ENCODE measurements at regions not wholly inside any gene's neighbourhood (a gene's known extent, or its start where the extent isn't known, plus 50 kb on each side); places are given as distances from the start of the nearest gene placed in this dataset.

DNA sequence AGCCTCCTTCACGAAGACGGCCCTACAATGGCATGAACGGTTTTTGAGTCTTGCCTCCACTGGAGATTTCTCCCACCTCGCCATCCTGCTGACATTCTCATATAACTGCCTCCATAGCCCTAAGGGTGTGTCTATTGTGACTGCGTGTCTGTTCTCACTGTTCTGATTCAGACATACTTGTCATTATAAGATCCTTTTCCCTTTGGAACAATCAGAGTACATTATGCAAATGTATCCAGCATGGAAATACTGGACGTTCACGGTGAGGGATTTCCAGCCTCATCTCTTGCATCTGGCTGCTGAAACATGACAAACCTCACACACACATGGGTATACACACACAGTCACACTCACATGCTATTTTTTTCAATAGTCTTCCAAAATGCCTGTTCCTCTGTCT is 402.1 kb downstream of the DIRAS2 start:
- no peak for DNase-seq (ENCODE audit: insufficient read length, low spot score)
- no peak for FAIRE-seq

DNA sequence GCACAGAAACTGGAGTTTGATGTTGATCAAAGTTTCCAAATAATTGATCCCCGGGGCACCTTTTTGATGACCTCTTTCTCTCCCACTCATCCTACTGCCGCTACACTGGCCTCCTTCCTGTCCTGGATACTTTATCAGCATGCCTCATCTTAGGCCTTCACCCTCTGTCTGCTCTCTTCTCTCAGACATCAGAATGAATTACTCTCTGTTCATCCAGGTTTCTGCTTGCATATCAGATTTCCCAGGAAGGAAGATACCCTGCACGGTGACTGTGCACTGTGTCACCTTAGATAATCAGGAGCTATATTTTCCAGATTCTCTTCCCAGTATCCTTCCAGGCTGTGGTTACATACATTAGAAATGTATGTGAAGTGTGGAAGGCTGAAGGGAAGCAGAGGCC is 397.0 kb downstream of the DIRAS2 start:
- FAIRE-seq, result no peak
- no peak for DNase-seq (ENCODE audit: insufficient read length, low spot score)

DNA sequence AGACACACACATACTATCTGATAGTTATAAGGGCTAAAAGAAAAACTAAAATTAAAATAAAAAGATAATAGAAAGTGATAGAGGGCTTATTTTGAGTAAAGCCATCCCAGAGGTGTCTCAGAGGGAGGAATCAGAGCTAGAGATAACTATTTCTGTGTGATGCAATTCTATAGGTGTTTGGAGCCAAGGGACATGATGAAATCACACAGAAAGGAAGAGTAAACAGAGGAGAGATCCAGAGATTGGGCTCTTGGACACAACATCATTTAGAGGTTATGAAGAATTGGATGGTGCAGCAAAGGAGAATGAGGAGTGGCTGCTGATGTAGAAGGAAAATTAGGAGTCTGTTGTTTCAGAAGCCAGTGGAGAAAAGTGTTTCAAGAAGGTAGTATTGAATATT is 393.5 kb downstream of the DIRAS2 start:
- FAIRE-seq (no peak), DNase-seq (ENCODE audit: insufficient read length, low spot score) (no peak)

DNA sequence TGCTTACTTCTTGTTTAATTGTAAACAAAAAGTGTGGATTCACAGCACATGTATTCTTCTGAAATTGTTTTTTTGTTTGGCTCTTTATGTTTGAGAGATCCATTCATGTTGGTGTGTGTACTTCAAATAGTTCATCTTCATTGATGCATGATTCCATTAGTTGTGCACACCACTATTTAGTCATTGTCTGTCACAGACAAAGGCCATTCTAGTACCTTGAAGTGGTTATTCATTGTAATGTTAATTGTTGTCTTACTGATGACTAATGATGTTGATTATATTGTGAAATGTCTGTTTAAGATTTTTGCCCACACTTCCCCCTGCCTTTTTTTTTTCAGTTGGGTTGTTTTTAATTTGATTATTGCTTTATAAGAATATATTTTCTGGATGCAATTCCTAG is 391.3 kb downstream of the DIRAS2 start:
- no peak for FAIRE-seq
- DNase-seq (ENCODE audit: insufficient read length, low spot score), result no peak

DNA sequence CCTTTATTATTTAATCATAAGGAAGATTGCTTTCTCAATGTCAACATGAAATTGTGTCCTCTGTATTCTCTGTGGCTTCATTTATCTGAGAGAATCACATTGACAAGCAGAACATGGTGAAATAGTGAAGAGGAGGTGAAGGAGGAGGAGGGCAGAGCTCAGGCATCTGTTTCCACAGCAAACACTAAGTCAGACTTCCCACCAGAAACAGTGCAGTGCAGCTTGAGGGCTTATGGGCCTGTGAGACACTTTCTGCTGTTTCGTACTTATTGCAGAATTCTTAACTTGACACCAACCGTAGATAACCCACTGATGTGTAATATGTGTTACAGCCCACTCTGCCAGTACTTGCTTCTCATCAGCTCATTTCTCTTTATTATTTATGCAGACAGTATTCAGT is 386.3 kb downstream of the DIRAS2 start:
- DNase-seq (ENCODE audit: insufficient read length, low spot score), result no peak
- FAIRE-seq, result no peak

DNA sequence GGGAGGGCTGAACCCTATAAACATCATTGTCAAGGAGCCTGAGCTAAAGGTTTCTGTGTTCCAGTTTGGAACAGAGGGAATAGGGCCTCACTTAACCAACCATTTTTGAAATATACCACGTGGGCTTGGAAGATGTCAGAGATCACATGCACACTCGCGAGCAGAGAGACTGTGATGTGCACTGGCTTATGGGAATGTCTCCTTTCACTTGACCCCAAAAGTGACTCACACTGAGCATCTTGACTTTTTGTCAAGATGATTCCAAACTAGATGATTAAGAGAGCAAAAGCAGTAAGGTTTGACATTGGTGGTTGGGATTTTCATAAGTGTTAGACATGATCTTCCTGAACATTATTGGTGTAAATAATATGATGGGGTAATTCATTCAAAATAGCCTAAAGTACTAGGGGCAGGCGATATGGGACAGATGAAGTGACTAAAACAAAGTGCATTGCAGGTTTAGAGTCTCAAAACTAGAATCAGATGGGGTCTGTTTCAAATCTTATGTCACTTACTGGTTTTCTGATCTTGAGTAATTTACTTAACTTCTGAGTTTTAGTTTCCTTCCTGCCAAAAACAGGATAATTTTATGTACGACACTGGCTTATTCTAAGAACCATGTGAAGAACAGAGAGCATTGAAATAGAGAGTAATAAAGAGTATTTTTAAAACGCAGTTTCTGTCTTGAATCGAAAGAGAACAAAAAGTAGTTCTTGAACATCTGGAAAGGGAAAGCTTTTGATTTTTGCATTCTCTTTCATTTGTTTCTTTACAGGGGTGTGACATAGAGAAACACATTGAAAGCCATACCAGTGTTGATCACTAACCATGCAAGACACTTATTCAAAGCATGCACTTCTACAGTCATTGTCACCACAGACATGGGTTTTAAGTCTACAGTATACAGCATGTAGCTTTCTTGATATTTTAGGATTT is 383.0 kb downstream of the DIRAS2 start:
- no peak for FAIRE-seq
- no peak for DNase-seq (ENCODE audit: insufficient read length, low spot score)

DNA sequence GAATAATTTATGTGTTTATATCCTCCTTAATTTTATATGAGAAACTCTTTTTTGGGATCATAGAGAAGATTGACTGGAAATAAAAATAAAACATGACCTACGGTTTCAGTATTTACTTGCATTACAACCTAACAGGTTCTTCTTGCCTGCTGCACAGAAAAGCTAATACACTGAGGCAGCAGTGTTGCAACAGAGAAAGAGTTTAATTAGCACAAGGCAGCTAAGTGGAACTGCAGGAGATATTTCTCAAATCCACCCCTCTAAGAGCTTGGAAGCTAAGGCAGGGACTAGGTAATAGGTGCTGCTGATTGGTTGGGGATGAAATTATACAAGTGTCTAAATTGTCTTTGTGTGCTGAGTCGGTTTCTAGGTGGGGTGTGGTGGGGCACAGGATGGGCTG is 380.9 kb downstream of the DIRAS2 start:
- no peak for DNase-seq (ENCODE audit: insufficient read length, low spot score)
- FAIRE-seq, result no peak

DNA sequence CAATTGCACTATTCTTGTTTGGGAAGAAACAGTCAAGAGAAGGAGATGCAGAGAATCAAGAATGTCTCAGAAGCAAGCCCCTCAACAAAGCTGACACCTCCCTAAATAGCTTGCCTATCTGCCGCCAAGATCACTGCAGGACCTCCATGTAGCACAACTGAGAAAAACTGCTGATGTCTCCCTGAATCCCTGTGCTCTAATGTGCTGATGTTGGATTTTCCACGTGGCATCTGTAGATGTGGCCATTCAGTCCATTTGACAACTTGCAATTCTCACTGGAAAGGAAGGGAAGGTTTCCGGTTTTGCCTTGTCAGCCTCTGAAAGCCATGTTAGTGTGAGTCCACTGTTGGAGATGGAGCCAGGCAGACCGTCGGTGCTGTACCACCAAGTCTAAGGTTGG is 374.0 kb downstream of the DIRAS2 start:
- DNase-seq (ENCODE audit: insufficient read length, low spot score) (no peak), FAIRE-seq (no peak)

DNA sequence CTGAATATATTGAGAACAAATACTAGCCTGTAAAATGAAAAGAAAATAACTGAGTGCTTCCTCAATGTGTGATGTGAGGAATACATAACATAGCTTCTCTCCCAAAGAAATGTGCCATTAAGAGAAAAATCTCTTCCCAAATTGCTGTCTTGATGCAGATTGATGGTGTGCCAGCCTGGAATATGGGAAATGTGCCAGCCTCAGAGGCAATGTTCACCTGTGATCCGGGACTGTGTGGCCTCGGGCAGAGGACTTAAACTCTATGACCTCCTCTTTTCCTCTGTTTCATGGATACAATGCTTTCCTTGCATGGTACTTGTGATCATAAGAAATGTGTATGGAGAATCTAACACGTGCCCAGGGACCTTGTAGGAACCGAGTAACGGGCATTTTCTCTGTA is 370.9 kb downstream of the DIRAS2 start:
- DNase-seq (ENCODE audit: insufficient read length, low spot score), result no peak

DNA sequence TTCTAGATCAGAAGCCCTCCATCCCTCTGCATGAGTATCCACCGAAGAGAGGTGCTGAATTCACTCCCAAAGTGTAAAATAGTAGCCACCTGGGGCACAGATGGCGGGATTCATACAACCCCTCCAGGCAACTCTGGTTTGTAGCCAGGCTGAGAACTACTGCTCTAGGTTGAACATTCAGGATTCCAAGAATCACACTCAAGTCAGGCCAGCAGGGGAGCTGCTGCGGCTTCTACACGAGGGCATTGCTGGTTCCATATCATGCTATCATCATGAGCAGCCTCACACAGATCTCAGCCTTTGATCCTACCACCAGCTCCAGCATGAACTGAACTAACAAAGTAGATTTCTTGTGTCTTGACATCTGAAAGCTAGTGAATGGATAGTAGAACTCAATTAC is 367.9 kb downstream of the DIRAS2 start:
- no peak for DNase-seq (ENCODE audit: insufficient read length, low spot score)
- no peak for FAIRE-seq

More for the DNA sequence above, 370.9 kb downstream of the DIRAS2 start:
- FAIRE-seq, result no peak

DNA sequence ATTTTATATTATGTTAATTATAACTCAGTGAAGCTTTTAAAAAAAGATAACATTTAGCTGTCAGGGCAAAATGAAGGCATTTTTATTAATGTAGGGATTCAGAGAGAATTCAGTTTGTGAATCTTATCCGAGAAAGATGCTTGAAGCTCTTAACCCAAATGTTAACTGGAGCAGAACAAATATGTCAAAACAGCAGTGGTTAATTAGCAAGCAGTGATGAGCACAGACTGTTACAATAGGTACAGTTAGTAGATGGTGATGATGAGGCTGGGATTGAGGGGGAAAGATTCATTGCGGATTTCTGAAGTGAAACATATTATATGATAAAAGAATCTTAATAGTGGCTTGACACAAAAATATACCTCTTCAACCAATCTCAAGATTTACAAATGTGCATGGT is 356.7 kb downstream of the DIRAS2 start:
- no peak for FAIRE-seq
- DNase-seq (ENCODE audit: insufficient read length, low spot score), result no peak

DNA sequence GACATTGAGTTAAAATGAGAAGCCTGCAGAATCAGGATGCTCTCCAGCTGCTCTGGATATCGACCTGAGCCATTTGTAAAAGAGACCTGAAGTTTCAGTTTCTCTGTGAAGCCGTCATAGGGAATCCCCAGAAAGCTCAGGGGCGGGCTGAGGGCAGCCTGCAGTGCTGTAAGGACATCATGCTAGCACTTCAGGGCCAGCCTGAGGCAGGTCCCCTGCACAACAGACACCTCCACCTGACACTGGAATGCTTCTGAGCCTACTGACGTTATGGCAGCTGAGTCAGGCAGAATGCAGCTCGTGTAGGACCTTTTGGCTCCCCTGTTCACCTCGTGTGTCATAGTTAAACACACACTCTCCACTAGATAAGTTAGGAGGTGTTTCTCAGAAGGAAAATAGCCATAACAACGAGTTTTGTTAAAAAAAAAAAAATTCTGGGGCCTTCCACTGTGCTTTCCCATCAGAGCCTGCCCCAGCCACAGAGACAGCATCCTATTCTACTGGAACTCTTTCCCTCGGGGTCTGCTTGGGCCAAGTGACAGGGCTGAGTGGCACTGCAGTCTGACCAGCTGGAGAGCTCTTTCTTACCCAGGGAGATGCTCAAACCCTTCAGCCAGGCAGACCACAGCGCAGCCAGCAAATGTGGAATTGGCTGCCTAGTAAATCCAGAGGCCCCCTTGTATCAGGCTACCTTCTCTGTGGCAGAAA is 354.9 kb downstream of the DIRAS2 start:
- DNase-seq (ENCODE audit: insufficient read length, low spot score) (peak; percentile 16), FAIRE-seq (peak; percentile 93)

DNA sequence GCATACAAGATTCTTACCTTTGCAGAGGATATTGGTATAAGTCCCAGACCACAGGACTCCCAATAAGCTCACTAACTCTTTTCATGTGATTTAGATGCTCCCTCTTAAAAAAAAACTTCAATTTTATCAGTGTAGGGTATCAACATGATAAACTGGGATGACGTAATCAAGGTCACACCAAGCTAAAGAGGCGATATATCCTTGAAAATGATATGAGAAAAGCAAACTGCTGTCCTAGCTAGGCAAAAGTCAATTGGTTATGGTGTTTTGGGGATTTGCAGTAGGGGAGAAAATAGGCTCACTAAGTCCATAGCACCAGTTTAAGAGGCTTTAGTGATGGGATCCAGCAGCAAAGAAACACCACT is 354.4 kb downstream of the DIRAS2 start:
- DNase-seq (ENCODE audit: insufficient read length, low spot score) (no peak), FAIRE-seq (peak; percentile 33)

DNA sequence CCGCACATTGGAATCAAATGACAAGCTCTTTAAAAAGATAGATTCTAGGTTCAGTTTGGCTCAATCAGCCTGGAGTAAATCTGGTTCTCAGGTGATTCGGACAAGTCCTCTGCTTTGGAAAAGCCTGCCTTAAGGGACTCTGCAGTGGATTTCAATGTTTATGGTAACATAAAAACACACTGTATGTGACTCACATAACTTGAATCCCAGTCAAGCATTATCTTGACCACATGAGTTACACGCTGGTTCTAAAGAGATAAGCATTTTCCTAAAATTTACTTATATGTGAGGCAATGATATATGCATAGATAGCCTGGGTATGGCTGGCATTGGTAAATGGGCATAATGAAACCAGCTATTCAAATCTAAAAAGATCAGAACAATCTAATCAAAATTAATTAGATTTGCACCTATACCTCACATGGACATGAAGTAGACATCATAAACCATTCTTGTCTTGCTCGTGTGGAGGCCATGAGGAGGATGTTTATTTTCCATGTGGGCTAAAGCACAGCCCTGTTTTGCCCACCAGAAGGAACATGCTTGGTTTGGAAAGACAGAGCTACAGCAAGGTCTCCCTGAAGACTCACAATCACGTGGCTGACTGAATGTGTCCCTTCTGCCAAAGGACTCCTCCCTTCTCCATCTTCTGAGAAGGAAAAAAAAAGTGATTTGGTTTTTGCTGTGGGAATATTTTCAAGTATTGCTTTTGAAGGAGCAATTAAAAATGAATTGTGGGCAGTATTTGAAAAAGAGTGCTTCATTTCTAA is 351.7 kb downstream of the DIRAS2 start:
- FAIRE-seq, result no peak
- no peak for DNase-seq (ENCODE audit: insufficient read length, low spot score)

DNA sequence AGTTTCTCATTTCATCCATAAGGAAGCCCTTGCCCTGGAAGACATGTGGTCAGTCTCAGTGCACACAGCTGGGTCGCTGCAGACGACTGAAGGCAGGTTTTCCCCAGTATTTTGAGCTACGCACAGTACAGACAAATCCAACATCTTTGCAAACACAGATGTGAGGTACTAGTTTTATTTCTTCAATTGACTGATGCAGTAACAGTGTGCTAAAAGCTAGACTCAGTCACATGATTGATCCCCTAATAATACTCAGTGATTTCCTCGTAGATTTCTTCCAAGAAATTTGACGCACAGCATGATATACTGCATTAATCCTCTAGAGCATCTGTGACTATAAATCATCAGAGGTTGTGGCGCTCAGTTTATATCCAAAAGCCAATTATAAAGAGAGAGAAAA is 346.1 kb downstream of the DIRAS2 start:
- FAIRE-seq (no peak), DNase-seq (ENCODE audit: insufficient read length, low spot score) (no peak)

DNA sequence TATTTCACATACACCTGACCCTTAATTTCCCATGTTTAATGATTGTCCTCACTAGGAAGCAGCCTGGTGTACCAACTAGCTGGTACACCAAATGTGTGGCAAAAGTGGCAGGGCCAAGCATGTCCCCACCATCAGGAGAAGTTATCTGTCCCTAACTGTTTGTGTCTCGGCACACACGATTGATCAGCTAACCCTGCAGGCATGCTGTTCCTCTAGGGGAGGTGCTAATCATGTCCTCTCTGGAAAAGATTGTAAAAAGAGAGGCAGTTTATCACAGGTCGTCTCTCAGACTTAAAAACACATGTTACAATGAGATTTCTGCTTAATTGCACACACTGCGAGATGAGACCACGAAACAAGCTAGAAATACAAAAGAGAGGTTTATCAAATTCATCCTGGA is 342.7 kb downstream of the DIRAS2 start:
- no peak for DNase-seq (ENCODE audit: insufficient read length, low spot score)
- FAIRE-seq, result no peak

DNA sequence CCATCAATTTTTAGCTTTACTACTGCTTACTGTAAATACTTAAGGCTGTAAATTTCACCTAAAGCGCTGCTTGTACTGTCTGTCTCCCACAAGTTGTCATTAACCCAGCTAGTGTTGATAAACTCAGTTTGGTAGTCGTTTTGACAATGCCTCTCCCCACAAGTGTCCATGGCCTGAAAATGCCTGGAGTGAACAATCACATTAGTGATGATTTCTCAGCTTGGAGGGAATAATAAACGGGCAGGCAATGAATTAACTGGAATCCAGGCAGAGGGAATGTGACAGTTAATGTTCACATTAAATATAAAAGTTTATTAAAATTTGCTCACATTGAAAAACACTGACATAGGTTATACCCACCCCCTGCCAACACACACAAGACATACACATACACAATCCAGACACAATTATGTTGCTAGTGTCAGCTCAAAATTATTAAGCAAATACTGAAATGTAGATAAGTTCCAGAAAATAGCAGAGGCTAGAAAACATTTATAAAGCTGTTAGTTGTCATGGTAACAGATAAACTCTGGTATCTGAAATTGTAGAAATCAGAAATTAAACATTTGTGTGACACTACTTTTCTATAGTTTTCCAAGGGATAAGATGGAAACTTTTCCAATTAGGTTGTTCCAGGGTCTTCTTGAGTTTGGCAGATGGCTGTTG is 341.9 kb downstream of the DIRAS2 start:
- FAIRE-seq, result no peak
- no peak for DNase-seq (ENCODE audit: insufficient read length, low spot score)

DNA sequence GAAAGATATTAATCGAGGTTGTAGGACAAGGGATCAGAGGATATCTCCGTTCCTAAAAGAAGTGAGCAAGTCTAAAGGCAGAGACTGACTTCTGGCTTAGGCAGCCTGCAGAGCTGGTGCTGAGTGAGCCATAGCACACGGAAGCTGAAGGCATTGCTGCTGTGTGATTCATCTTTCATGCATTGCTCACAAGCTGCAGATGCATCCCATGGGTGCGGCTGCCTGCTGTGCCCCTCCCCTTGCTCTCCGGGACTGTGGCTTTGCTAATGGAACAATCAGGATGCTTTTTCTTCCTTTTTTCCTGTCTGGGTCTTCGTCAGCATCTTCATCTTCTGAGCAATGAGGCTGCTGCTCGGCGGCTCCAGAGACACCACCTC is 341.4 kb downstream of the DIRAS2 start:
- FAIRE-seq (no peak), DNase-seq (ENCODE audit: insufficient read length, low spot score) (no peak)

DNA sequence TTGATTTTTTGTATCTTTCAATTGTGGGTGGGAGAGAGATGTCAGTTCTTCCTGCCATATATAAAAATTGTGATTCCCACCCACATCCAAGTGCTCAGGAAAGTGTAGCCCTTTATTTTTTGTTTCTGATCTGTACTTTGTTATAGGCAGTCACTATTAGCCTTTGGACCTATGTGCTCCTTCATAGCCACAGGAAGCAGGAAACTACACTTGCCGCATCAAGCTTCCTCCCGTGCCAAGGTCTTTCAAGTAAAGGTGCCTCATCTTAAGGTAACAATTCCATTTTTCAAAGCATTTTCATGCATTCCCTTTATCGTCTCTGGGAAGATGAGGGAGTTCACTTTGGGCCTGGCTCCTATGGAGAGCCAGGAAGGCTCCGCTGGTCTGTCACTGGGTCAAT is 339.0 kb downstream of the DIRAS2 start:
- no peak for FAIRE-seq
- no peak for DNase-seq (ENCODE audit: insufficient read length, low spot score)

DNA sequence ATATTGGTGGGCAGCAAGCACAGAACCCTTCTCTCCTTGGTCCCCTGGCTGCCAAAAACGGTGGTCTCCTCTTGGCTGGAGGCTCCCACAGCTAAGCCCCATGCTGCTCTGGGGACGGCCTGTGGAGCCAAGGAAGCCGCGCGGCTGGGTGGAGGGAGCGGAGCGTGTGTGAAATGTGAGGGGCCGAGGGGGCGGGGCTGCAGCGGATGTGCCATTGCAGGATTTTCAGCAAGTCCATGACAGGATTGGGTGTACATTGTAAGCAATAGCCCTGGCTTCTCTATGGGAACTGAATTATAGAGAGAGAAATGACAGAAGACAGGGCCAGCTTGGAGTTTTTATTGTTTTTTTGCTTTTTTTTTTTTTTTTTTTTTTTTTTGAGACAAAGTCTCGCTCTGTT is 336.5 kb downstream of the DIRAS2 start:
- DNase-seq (ENCODE audit: insufficient read length, low spot score) (no peak), FAIRE-seq (no peak)
